ENCODE measurements at regions not wholly inside any gene's neighbourhood (a gene's known extent, or its start where the extent isn't known, plus 50 kb on each side); places are given as distances from the start of the nearest gene placed in this dataset.

- DNase-seq (ENCODE audit: low read depth), result no peak
These were observed 228.4 kb downstream of the KLF13 start for GRCh38 chr15:31555022-31555421.

GRCh38 chr15:31556494-31557150, 230.0 kb downstream of the KLF13 start:
- no peak for DNase-seq (ENCODE audit: low read depth)

DNA sequence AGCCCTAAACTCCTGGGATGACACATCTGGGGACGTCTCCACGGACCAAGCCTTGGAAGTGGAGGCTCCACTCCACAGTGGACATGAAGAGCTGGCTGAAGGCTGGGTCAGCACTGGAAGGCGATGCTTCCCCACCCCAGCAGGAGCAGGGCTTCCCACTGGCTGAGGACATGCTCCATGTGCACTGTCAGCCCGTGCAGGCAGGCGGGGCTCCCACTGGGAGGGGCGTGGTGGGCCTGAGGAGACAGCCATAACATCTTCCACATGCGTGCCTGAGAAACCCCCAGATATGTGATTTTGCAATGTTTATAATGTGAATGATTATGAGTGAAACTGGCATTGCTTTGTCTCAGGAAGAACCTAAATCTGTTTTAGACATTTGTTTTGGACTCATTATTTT, 231.3 kb downstream of the KLF13 start:
- DNase-seq (ENCODE audit: low read depth), result no peak

GRCh38 chr15:31558840-31559239, 232.2 kb downstream of the KLF13 start:
- DNase-seq (ENCODE audit: low read depth), result no peak

DNA sequence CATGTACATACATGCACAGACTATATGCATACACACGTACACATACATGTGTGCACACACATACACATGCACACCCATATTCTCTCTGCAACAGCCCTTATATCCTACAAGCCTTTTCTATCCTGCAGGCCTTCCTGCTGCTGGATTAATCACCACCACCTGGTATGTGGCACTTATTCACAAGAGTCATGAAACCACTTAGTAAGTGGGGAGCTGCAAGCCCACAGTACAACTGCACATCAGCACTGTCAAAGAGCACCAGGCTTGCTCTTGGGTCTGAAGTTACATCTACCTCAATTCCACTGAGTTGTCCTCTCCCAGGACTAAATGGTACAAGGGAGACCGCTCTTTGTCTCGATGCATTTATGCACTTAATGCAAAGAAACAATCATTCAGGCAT, 233.2 kb downstream of the KLF13 start:
- DNase-seq (ENCODE audit: low read depth), result no peak

DNA sequence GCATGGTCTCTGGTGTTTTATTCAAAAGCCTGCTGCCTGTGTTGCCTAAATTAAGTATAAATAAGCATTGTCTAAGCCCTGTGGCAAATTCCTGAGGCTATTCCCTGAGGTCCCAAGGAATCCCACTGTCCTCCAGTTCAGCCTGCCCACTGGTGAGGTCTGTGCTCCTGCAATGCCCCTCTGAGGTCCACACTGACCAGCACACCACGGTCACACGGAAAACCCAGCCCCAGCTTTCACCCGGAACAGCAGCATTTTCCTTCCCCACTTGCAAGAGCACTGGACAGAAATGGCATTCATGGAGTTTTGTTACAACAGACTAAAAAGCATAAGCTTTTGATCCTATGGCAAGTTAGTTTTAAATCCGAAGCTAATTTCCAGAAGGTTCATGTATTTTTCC, 234.0 kb downstream of the KLF13 start:
- DNase-seq (ENCODE audit: low read depth), result no peak

GRCh38 chr15:31561156-31561555, 234.5 kb downstream of the KLF13 start:
- no peak for DNase-seq (ENCODE audit: low read depth)

DNA sequence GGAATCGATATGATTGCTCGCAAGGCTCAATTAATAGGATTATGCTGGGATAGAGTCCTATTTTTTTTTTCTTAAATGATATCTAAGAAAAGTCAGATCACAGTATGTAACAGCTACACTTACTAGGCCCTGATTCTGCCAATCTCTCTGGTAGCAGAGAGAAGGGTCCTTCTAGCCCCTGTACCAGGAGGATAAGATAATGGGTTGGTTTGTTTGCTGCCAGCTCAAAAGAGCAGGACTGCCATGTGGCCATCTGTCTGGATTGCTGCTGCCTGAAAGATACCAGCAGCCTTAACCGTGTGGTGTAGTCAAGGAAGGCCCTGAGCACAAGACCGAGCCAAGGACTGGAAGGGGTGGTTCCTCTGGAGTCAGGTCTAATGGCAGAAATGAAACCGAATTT, 236.4 kb downstream of the KLF13 start:
- DNase-seq (ENCODE audit: low read depth), result no peak

DNA sequence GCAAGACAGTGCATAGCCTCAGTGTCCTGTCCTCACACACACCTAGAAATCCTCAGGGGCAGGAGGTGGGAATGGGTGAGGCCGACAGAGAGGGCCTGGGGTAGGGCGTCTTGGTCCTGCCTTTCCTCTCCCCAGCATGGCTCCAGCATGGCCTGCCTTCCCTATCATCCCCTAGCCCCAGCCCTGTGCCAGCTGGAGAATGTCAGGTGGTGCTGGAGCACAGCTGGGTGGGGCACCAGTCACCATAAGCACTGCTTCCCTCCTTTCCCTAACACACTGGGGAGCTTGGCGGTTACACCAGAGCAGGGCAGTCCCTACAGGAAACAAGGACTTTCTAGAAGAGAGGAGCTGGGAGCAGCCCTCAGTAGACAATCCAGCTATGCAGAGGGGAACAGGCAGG, 236.8 kb downstream of the KLF13 start:
- DNase-seq (ENCODE audit: low read depth), result no peak

DNA sequence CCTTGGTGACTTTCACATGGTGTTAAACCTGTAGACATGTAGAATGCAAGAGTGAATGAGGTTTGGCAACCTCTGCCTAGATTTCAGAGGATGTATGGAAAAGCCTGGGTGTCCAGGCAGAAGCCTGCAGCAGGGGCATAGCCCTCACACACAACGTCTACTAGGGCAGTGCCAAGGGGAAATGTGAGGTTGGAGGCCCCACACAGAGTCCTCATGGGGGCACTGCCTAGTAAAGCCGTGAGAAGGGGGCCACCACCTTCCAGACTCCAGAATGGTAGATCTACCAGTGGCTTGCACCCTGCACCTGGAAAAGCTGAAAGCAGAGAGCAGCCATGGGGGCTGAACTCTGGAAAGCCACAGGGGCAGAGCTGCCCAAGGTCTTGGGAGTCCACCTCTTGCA, 241.2 kb downstream of the KLF13 start:
- DNase-seq (ENCODE audit: low read depth), result no peak

GRCh38 chr15:31569836-31570235, 243.2 kb downstream of the KLF13 start:
- no peak for DNase-seq (ENCODE audit: low read depth)

- no peak for DNase-seq (ENCODE audit: low read depth)
These were observed 244.0 kb downstream of the KLF13 start for GRCh38 chr15:31570591-31570990.

GRCh38 chr15:31571676-31572075, 245.0 kb downstream of the KLF13 start:
- no peak for DNase-seq (ENCODE audit: low read depth)

DNA sequence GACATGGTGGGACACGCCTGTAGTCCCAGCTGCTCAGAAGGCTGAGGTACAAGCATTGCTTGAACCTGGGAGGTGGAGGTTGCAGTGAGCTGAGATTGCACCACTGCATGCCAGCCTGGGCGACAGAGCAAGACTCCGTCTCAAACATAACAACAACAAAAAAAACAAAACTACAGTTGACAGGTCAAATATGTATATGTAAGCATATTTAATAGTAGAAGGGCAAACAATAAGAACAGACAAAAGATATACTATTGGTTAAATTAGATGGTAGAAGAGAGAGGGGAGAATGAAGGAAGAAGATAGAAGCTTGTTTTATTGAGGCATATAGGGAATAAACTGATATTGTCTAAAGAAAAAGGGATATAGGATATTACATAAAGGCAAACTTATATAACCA, 247.1 kb downstream of the KLF13 start:
- no peak for DNase-seq (ENCODE audit: low read depth)

DNA sequence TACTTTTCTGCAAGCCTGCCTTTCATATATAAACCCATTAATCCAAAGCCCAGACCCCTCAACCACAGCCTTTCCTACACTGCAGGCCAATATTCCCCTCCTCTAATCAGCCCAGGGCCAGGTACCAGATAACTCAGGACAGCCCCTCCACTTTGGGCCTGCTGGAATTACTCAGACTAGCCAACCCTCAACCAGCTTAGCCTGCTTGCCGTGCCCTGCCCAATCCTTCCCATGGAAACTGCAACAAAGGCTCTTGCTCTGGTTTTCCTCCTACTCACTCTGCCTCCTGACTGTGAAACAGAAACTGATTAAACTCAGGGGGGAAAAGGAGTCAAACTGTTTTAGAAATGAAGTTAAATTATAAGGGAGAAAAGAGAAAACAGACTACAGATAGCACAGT, 248.1 kb downstream of the KLF13 start:
- DNase-seq (ENCODE audit: low read depth), result no peak

- DNase-seq (ENCODE audit: low read depth), result no peak
These were observed 250.5 kb downstream of the KLF13 start for GRCh38 chr15:31577108-31577507.

DNA sequence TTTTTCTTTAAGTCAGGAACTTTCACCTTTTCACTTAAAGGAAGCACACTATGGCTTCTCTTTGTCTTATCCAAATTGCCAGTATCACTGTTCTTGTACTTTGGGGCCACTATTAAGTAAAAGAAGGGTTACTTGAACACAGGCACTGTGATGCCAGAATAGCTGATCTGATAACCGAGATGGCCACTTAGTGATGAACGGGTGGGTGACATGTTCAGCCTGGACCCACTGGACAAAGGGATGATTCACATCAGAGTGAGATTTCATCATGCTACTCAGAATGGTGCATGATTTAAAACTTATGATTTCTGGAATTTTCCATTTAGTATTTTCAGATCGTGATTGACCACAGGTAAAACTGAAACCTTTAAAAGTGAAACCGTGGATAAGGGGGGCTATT, 252.6 kb downstream of the KLF13 start:
- no peak for DNase-seq (ENCODE audit: low read depth)

DNA sequence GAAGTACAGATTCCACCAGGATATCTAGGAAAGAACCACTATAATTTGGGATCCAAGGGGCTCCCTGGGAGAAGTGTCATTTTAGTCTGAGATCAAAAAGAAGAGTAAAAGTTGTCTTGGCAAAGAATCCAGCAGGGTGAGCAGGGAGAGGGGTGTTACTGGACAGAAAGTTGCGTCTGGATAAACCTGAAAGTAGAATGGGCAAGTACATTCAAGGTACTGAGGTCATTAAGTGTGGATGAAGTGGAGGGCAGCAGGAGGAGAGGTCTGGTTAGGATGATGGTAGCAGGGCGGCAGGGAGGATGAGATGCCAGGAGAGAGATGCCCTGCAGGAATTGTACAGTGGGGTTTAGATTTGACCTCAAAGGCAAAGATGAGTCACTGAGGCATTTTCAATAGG, 253.3 kb downstream of the KLF13 start:
- DNase-seq (ENCODE audit: low read depth), result no peak

DNA sequence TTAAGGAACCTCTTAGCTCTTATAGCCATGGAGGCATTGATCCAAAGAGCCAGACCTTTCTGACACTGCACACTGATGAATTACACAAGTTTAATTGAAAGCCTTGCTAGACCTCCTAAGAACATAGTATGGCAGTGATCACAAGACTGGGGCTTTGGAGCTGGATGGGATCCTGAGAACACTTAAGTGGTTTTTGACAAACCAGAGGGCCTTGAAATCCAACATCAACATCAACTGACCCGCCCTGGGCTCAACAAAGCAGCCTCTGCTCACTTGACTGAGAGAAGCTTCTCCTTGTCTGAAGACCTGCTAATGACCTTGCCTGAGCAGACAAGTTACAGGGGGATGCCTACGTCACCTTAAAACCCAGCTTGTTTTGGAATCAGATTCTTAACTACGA, 257.6 kb downstream of the KLF13 start:
- DNase-seq (ENCODE audit: low read depth), result no peak

DNA sequence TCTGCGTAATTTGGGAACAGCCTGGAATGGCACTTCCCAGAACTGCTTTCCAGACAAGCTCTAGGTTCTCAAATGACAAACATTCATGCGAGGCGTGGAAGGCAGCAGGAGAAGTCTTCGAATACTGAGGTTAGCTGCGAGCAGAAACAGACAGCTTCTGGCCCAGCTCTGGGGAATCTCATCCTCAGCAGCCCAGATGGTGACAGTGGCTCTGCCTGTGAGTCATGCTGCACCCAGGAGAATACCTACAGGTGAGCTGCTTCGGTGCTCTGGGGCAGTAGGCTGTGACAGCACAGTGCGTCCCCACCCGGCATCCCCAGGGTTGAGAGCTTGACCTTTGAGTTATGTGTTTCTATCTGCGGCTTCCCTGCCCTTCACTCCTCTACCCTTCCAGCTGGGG, 258.6 kb downstream of the KLF13 start:
- DNase-seq (ENCODE audit: low read depth), result no peak

DNA sequence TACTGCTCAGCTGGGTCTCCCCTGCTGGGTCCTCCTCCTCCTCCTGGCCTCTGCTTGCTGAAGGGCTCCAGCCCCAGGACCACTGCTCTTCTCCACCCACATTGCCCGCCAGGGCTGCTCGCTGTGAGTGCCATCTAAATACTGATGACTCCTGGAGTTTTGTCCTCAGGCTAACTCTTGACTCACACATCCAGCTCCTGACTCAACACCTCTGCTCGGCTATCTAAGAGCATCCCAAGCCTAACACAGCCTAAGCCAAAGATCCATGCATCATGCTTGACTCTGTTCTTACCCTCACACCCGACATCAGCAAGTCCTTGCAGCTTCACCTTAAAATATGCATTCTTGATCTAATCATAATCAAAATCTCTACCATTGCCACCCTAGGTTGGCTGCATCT, 260.2 kb downstream of the KLF13 start:
- DNase-seq (ENCODE audit: low read depth), result no peak

GRCh38 chr15:31587583-31587982, 260.9 kb downstream of the KLF13 start:
- no peak for DNase-seq (ENCODE audit: low read depth)

DNA sequence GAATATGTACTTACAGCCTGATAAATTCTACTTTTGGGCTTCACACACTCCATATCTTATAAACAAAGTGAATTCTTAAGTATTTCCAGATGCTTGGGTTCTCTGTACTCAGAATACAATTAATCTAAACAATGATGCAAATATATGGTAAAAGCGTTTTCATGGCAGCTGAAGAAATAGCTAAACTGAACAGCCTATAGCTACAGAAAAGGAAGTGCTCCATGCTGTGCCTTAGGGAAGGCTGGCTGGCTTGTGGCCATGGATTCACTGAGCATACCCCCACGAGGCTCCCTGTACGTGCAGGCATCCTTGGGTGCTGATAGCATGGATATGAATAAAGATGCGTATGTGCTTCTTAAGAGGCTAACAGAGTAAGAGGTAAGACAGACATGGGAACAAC, 264.0 kb downstream of the KLF13 start:
- no peak for DNase-seq (ENCODE audit: low read depth)

DNA sequence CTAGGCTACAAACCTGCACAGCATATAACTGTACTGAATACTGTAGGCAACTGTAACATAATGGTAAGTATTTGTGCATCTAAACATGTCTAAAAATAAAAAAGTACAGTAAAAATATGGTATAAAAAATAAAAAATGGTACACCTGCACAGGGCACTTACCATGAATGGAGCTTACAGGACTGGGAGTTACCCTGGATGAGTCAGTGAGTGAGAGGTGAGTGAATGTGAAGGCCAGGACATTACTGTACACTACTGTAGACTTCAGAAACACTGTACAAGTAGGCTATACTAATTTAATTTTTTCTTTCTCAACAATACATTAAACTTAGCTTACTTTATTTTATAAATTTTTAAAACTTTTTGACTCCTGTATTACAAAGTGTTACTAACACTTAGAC, 265.3 kb downstream of the KLF13 start:
- DNase-seq (ENCODE audit: low read depth), result no peak

- no peak for DNase-seq (ENCODE audit: low read depth)
These were observed 270.8 kb downstream of the KLF13 start for GRCh38 chr15:31597466-31597865.
